ENCODE measurements at regions not wholly inside any gene's neighbourhood (a gene's known extent, or its start where the extent isn't known, plus 50 kb on each side); places are given as distances from the start of the nearest gene placed in this dataset.

- DNase-seq (no peak), ATAC-seq (replicated peaks in 1 of 2) (no peak)
- H3K27me3 Mint-ChIP-seq (ENCODE audit: low read depth), result no peaks in the 10 kb centered on the region
- H3K36me3 Mint-ChIP-seq (ENCODE audit: insufficient read depth in 2 of 2), result no peaks in the 10 kb centered on the region
- no peaks in the 10 kb centered on the region for H3K4me1 Mint-ChIP-seq (ENCODE audit: low read depth)
- H3K4me3 Mint-ChIP-seq, result no peak overlapping the region
- peaks cover 6% of the 10 kb centered on the region in 2 donors for H3K9me3 Mint-ChIP-seq
- H3K27ac Mint-ChIP-seq, result no peak overlapping the region
Observed at GRCh38 chr3:63151897-63152296, 126.2 kb upstream of the SYNPR start.

GRCh38 chr3:63159764-63160163 lies 118.3 kb upstream of the SYNPR start:
- Mint-ChIP-seq H3K4me1 (ENCODE audit: low read depth) (no peaks in the 10 kb centered on the region), H3K36me3 (ENCODE audit: insufficient read depth in 2 of 2) (no peaks in the 10 kb centered on the region), H3K9me3 (peaks cover 5 to 14% of the 10 kb centered on the region in 2 donors), H3K27me3 (ENCODE audit: low read depth) (no peaks in the 10 kb centered on the region), H3K27ac (no peak overlapping the region), H3K4me3 (no peak overlapping the region)
- DNase-seq (no peak), ATAC-seq (replicated peaks in 1 of 2) (no peak)

- H3K27me3 Mint-ChIP-seq (ENCODE audit: low read depth), result no peaks in the 10 kb centered on the region
- ATAC-seq (replicated peaks in 1 of 2) (no peak), DNase-seq (no peak)
- H3K27ac Mint-ChIP-seq, result no peak overlapping the region
- H3K4me1 Mint-ChIP-seq (ENCODE audit: low read depth), result no peaks in the 10 kb centered on the region
- H3K9me3 Mint-ChIP-seq, result peaks cover 5 to 13% of the 10 kb centered on the region in 2 donors
- no peak overlapping the region for H3K4me3 Mint-ChIP-seq
- no peaks in the 10 kb centered on the region for H3K36me3 Mint-ChIP-seq (ENCODE audit: insufficient read depth in 2 of 2)
Observed at GRCh38 chr3:63167113-63167512, 111.0 kb upstream of the SYNPR start.

- no peak for DNase-seq
- H3K27me3 Mint-ChIP-seq (ENCODE audit: low read depth), result no peaks in the 10 kb centered on the region
- peaks cover 7 to 8% of the 10 kb centered on the region in 2 donors for H3K9me3 Mint-ChIP-seq
- no peaks in the 10 kb centered on the region for H3K4me1 Mint-ChIP-seq (ENCODE audit: low read depth)
- peaks cover 0 to 3% of the 10 kb centered on the region in 2 donors for H3K36me3 Mint-ChIP-seq (ENCODE audit: insufficient read depth in 2 of 2)
- no peak for ATAC-seq (replicated peaks in 1 of 2)
- H3K4me3 Mint-ChIP-seq, result no peak overlapping the region
- no peak overlapping the region for H3K27ac Mint-ChIP-seq
Observed at GRCh38 chr3:63168179-63168578, 109.9 kb upstream of the SYNPR start.

- no peak overlapping the region for H3K27ac Mint-ChIP-seq
- H3K4me1 Mint-ChIP-seq (ENCODE audit: low read depth), result no peaks in the 10 kb centered on the region
- no peaks in the 10 kb centered on the region for H3K27me3 Mint-ChIP-seq (ENCODE audit: low read depth)
- H3K9me3 Mint-ChIP-seq, result peaks cover 1 to 11% of the 10 kb centered on the region in 2 donors
- no peak for ATAC-seq (replicated peaks in 1 of 2)
- H3K36me3 Mint-ChIP-seq (ENCODE audit: insufficient read depth in 2 of 2), result no peaks in the 10 kb centered on the region
- no peak for DNase-seq
- no peak overlapping the region for H3K4me3 Mint-ChIP-seq
Observed at GRCh38 chr3:63179862-63180522, 98.1 kb upstream of the SYNPR start.

GRCh38 chr3:63192248-63192647 lies 85.9 kb upstream of the SYNPR start:
- DNase-seq (no peak), ATAC-seq (replicated peaks in 1 of 2) (no peak)
- peaks cover 3% of the 10 kb centered on the region in 2 donors for H3K9me3 Mint-ChIP-seq
- no peaks in the 10 kb centered on the region for H3K4me1 Mint-ChIP-seq (ENCODE audit: low read depth)
- H3K27me3 Mint-ChIP-seq (ENCODE audit: low read depth), result no peaks in the 10 kb centered on the region
- no peak overlapping the region for H3K4me3 Mint-ChIP-seq
- H3K27ac Mint-ChIP-seq, result no peak overlapping the region
- H3K36me3 Mint-ChIP-seq (ENCODE audit: insufficient read depth in 2 of 2), result peaks cover 0 to 2% of the 10 kb centered on the region in 2 donors

- Mint-ChIP-seq H3K27ac (no peak overlapping the region), H3K36me3 (ENCODE audit: insufficient read depth in 2 of 2) (peaks cover 0 to 2% of the 10 kb centered on the region in 2 donors), H3K9me3 (peaks cover 3% of the 10 kb centered on the region in 2 donors), H3K4me3 (no peak overlapping the region), H3K27me3 (ENCODE audit: low read depth) (no peaks in the 10 kb centered on the region), H3K4me1 (ENCODE audit: low read depth) (no peaks in the 10 kb centered on the region)
- ATAC-seq (replicated peaks in 1 of 2) (no peak), DNase-seq (no peak)
Observed at GRCh38 chr3:63193647-63194046, 84.5 kb upstream of the SYNPR start.

GRCh38 chr3:63199606-63200005 lies 78.5 kb upstream of the SYNPR start:
- no peak for DNase-seq
- ATAC-seq (replicated peaks in 1 of 2), result no peak

GRCh38 chr3:63202529-63202928 lies 75.6 kb upstream of the SYNPR start:
- Mint-ChIP-seq H3K9me3 (peaks cover 0 to 1% of the 10 kb centered on the region in 2 donors), H3K27ac (no peak overlapping the region), H3K36me3 (ENCODE audit: insufficient read depth in 2 of 2) (no peaks in the 10 kb centered on the region), H3K4me1 (ENCODE audit: low read depth) (no peaks in the 10 kb centered on the region), H3K4me3 (no peak overlapping the region), H3K27me3 (ENCODE audit: low read depth) (no peaks in the 10 kb centered on the region)
- no peak for ATAC-seq (replicated peaks in 1 of 2)
- DNase-seq, result no peak

More at GRCh38 chr3:63199606-63200005, 78.5 kb upstream of the SYNPR start:
- Mint-ChIP-seq H3K4me1 (ENCODE audit: low read depth) (no peaks in the 10 kb centered on the region), H3K27ac (no peak overlapping the region), H3K4me3 (no peak overlapping the region), H3K27me3 (ENCODE audit: low read depth) (no peaks in the 10 kb centered on the region), H3K9me3 (no peaks in the 10 kb centered on the region), H3K36me3 (ENCODE audit: insufficient read depth in 2 of 2) (peaks cover 0 to 2% of the 10 kb centered on the region in 2 donors)

- Mint-ChIP-seq H3K4me1 (ENCODE audit: low read depth) (no peaks in the 10 kb centered on the region), H3K27me3 (ENCODE audit: low read depth) (peaks cover 6% of the 10 kb centered on the region), H3K4me3 (no peak overlapping the region), H3K36me3 (ENCODE audit: insufficient read depth in 2 of 2) (peaks cover 0 to 2% of the 10 kb centered on the region in 2 donors), H3K27ac (no peak overlapping the region), H3K9me3 (peaks cover 0 to 4% of the 10 kb centered on the region in 2 donors)
- no peak for DNase-seq
- ATAC-seq (replicated peaks in 1 of 2), result no peak
Observed at GRCh38 chr3:63207066-63207590, 71.0 kb upstream of the SYNPR start.

- H3K36me3 Mint-ChIP-seq (ENCODE audit: insufficient read depth in 2 of 2), result no peaks in the 10 kb centered on the region
- H3K27me3 Mint-ChIP-seq (ENCODE audit: low read depth), result no peaks in the 10 kb centered on the region
Observed at GRCh38 chr3:63228087-63228486, 50.0 kb upstream of the SYNPR start.

More at GRCh38 chr3:63228087-63228486, 50.0 kb upstream of the SYNPR start:
- no peak overlapping the region for H3K27ac Mint-ChIP-seq
- ATAC-seq (replicated peaks in 1 of 2) (no peak), DNase-seq (no peak)
- H3K4me3 Mint-ChIP-seq, result no peak overlapping the region
- H3K9me3 Mint-ChIP-seq, result no peaks in the 10 kb centered on the region
- no peaks in the 10 kb centered on the region for H3K4me1 Mint-ChIP-seq (ENCODE audit: low read depth)
